Erythroblast (primary cell): ENCODE measurements at regions not wholly inside any gene's neighbourhood (a gene's known extent, or its start where the extent isn't known, plus 50 kb on each side); places are given as distances from the start of the nearest gene placed in this dataset.

Experiments used
- GATA1 ChIP-seq: IDR thresholded peaks from 2 replicates; pipeline ENCODE4 v1.6.1; 2011; ENCODE audit warnings: low read depth, mild to moderate bottlenecking, control low read depth, low read length, moderate library complexity
- POLR2A ChIP-seq: IDR thresholded peaks from 2 replicates; pipeline ENCODE4 v1.6.1; 2011; ENCODE audit warnings: mild to moderate bottlenecking, low read length

DNA sequence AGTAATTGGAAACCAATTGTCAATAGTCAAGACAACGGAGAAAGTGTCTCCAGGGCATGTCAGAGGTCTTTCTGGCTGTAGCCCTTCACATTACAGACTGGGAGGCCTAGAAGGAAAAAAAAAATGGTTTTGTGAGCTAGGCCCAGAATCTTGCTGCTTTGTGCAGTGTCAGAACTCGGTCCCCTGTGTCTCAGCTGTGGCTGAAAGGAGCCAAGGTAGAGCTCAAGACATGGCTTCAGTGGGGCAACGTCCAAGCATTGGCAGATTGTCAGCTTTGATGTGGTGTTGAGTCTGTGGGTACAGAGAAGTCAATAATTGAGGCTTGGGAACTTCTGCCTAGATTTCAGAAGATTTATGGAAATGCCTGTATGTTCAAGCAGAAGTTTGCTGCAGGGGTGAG is 103.0 kb downstream of the UGT2B28 start:
- TF ChIP-seq POLR2A = no peak
- no peak for TF ChIP-seq GATA1
